ENCODE measurements at regions not wholly inside any gene's neighbourhood (a gene's known extent, or its start where the extent isn't known, plus 50 kb on each side); places are given as distances from the start of the nearest gene placed in this dataset.

DNA sequence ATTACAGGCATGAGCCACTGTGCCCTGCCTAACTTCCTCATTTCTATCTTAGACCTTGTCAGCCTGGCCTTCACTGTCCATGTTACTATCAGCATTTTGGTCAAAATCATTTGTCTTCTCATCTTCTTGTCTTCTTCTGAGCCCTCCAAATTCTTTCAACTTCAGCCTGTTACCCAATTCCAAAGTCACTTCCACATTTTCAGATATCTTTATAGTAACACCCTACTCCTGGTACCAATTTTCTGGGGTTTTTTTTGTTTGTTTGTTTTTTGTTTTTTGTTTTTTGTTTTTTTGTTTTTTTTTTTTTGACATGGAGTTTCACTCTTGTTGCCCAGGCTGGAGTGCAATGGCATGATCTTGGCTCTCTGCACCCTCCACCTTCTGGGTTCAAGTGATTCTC is 90.3 kb upstream of the LARP1 start:
- H3K4me3 Mint-ChIP-seq = no peak overlapping the region
- TF ChIP-seq EZH2 (IDR thresholded peaks at IDR 0.05; ENCODE audit: low read depth, unreplicated experiment) (no peak), STAT1 (IDR thresholded peaks at IDR 0.05; ENCODE audit: unreplicated experiment) (no peak), ZNF331 (CRISPR knock-in tag; IDR thresholded peaks at IDR 0.05; ENCODE audit: low read depth) (no peak), POLR2AphosphoS5 (IDR thresholded peaks at IDR 0.05; ENCODE audit: low read depth) (no peak), CREB1 (CRISPR knock-in tag; IDR thresholded peaks at IDR 0.05; ENCODE audit: low read depth) (no peak), NANOG (IDR thresholded peaks at IDR 0.05; ENCODE audit: borderline replicate concordance) (no peak), JUNB (IDR thresholded peaks at IDR 0.05; ENCODE audit: unreplicated experiment) (no peak), ZNF114 (CRISPR knock-in tag; IDR thresholded peaks at IDR 0.05) (no peak), EZH2phosphoT487 (IDR thresholded peaks at IDR 0.05; ENCODE audit: unreplicated experiment) (no peak)
- TF ChIP-seq, protein P1, sequence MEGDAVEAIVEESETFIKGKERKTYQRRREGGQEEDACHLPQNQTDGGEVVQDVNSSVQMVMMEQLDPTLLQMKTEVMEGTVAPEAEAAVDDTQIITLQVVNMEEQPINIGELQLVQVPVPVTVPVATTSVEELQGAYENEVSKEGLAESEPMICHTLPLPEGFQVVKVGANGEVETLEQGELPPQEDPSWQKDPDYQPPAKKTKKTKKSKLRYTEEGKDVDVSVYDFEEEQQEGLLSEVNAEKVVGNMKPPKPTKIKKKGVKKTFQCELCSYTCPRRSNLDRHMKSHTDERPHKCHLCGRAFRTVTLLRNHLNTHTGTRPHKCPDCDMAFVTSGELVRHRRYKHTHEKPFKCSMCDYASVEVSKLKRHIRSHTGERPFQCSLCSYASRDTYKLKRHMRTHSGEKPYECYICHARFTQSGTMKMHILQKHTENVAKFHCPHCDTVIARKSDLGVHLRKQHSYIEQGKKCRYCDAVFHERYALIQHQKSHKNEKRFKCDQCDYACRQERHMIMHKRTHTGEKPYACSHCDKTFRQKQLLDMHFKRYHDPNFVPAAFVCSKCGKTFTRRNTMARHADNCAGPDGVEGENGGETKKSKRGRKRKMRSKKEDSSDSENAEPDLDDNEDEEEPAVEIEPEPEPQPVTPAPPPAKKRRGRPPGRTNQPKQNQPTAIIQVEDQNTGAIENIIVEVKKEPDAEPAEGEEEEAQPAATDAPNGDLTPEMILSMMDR (conservative IDR thresholded peaks at IDR 0.05; ENCODE audit: low read depth in 2 of 2) = no peak
- TF ChIP-seq, protein P2, sequence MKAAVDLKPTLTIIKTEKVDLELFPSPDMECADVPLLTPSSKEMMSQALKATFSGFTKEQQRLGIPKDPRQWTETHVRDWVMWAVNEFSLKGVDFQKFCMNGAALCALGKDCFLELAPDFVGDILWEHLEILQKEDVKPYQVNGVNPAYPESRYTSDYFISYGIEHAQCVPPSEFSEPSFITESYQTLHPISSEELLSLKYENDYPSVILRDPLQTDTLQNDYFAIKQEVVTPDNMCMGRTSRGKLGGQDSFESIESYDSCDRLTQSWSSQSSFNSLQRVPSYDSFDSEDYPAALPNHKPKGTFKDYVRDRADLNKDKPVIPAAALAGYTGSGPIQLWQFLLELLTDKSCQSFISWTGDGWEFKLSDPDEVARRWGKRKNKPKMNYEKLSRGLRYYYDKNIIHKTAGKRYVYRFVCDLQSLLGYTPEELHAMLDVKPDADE (IDR thresholded peaks at IDR 0.05) = no peak
- TF ChIP-seq, protein P3, sequence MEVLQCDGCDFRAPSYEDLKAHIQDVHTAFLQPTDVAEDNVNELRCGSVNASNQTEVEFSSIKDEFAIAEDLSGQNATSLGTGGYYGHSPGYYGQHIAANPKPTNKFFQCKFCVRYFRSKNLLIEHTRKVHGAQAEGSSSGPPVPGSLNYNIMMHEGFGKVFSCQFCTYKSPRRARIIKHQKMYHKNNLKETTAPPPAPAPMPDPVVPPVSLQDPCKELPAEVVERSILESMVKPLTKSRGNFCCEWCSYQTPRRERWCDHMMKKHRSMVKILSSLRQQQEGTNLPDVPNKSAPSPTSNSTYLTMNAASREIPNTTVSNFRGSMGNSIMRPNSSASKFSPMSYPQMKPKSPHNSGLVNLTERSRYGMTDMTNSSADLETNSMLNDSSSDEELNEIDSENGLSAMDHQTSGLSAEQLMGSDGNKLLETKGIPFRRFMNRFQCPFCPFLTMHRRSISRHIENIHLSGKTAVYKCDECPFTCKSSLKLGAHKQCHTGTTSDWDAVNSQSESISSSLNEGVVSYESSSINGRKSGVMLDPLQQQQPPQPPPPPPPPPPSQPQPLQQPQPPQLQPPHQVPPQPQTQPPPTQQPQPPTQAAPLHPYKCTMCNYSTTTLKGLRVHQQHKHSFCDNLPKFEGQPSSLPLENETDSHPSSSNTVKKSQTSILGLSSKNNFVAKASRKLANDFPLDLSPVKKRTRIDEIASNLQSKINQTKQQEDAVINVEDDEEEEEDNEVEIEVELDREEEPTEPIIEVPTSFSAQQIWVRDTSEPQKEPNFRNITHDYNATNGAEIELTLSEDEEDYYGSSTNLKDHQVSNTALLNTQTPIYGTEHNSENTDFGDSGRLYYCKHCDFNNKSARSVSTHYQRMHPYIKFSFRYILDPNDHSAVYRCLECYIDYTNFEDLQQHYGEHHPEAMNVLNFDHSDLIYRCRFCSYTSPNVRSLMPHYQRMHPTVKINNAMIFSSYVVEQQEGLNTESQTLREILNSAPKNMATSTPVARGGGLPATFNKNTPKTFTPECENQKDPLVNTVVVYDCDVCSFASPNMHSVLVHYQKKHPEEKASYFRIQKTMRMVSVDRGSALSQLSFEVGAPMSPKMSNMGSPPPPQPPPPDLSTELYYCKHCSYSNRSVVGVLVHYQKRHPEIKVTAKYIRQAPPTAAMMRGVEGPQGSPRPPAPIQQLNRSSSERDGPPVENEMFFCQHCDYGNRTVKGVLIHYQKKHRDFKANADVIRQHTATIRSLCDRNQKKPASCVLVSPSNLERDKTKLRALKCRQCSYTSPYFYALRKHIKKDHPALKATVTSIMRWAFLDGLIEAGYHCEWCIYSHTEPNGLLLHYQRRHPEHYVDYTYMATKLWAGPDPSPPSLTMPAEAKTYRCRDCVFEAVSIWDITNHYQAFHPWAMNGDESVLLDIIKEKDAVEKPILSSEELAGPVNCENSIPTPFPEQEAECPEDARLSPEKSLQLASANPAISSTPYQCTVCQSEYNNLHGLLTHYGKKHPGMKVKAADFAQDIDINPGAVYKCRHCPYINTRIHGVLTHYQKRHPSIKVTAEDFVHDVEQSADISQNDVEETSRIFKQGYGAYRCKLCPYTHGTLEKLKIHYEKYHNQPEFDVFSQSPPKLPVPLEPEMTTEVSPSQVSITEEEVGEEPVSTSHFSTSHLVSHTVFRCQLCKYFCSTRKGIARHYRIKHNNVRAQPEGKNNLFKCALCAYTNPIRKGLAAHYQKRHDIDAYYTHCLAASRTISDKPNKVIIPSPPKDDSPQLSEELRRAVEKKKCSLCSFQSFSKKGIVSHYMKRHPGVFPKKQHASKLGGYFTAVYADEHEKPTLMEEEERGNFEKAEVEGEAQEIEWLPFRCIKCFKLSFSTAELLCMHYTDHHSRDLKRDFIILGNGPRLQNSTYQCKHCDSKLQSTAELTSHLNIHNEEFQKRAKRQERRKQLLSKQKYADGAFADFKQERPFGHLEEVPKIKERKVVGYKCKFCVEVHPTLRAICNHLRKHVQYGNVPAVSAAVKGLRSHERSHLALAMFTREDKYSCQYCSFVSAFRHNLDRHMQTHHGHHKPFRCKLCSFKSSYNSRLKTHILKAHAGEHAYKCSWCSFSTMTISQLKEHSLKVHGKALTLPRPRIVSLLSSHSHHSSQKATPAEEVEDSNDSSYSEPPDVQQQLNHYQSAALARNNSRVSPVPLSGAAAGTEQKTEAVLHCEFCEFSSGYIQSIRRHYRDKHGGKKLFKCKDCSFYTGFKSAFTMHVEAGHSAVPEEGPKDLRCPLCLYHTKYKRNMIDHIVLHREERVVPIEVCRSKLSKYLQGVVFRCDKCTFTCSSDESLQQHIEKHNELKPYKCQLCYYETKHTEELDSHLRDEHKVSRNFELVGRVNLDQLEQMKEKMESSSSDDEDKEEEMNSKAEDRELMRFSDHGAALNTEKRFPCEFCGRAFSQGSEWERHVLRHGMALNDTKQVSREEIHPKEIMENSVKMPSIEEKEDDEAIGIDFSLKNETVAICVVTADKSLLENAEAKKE (CRISPR knock-in tag; IDR thresholded peaks at IDR 0.05) = no peak
- TF ChIP-seq, protein P4, sequence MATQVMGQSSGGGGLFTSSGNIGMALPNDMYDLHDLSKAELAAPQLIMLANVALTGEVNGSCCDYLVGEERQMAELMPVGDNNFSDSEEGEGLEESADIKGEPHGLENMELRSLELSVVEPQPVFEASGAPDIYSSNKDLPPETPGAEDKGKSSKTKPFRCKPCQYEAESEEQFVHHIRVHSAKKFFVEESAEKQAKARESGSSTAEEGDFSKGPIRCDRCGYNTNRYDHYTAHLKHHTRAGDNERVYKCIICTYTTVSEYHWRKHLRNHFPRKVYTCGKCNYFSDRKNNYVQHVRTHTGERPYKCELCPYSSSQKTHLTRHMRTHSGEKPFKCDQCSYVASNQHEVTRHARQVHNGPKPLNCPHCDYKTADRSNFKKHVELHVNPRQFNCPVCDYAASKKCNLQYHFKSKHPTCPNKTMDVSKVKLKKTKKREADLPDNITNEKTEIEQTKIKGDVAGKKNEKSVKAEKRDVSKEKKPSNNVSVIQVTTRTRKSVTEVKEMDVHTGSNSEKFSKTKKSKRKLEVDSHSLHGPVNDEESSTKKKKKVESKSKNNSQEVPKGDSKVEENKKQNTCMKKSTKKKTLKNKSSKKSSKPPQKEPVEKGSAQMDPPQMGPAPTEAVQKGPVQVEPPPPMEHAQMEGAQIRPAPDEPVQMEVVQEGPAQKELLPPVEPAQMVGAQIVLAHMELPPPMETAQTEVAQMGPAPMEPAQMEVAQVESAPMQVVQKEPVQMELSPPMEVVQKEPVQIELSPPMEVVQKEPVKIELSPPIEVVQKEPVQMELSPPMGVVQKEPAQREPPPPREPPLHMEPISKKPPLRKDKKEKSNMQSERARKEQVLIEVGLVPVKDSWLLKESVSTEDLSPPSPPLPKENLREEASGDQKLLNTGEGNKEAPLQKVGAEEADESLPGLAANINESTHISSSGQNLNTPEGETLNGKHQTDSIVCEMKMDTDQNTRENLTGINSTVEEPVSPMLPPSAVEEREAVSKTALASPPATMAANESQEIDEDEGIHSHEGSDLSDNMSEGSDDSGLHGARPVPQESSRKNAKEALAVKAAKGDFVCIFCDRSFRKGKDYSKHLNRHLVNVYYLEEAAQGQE (IDR thresholded peaks at IDR 0.05; ENCODE audit: unreplicated experiment) = no peak
- peaks cover 46% of the 10 kb centered on the region for H3K36me3 Mint-ChIP-seq (ENCODE audit: low read depth)

More for the DNA sequence above, 90.3 kb upstream of the LARP1 start:
- no peaks in the 10 kb centered on the region for H4K20me1 ChIP-seq (replicated peaks; ENCODE audit: insufficient read depth)
- no peaks in the 10 kb centered on the region for H3K4me1 Mint-ChIP-seq
- no peak for ATAC-seq
- H3K27ac Mint-ChIP-seq = no peak overlapping the region
- H3K79me2 ChIP-seq (replicated peaks; ENCODE audit: insufficient read depth) = no peaks in the 10 kb centered on the region
- H3K4me1 ChIP-seq (ENCODE audit: insufficient read depth) = no peaks in the 10 kb centered on the region
- no peak for DNase-seq (ENCODE audit: low spot score)
- no peaks in the 10 kb centered on the region for H3K9me2 ChIP-seq (ENCODE audit: insufficient read depth)
- peaks cover 10% of the 10 kb centered on the region for H3K36me3 ChIP-seq (ENCODE audit: insufficient read depth)
- no peak overlapping the region for H3K4me3 ChIP-seq
- H2AFZ ChIP-seq = no peak overlapping the region
- no peak overlapping the region for H3K4me2 ChIP-seq
- no peaks in the 10 kb centered on the region for H3K27me3 ChIP-seq (ENCODE audit: insufficient read depth)
- peaks cover 16% of the 10 kb centered on the region for H3K27me3 Mint-ChIP-seq (ENCODE audit: insufficient read depth, low read depth, poor library complexity)
- H3F3A ChIP-seq (replicated peaks; ENCODE audit: low read depth) = no peaks in the 10 kb centered on the region
- H3K27ac ChIP-seq (ENCODE audit: low read depth) = no peak overlapping the region
- peaks cover 58% of the 10 kb centered on the region for H3K9me3 Mint-ChIP-seq
